HCT116 (cell line): ENCODE measurements at regions not wholly inside any gene's neighbourhood (a gene's known extent, or its start where the extent isn't known, plus 50 kb on each side); places are given as distances from the start of the nearest gene placed in this dataset.

Source experiments
- ATAC-seq: fragments of 200-7000 bp; cut with Tn5 transposase; 2 replicates; pipeline ENCODE4 v1.9.1; 2020; ENCODE audit warnings: mild to moderate bottlenecking, moderate library complexity
- BruUV-seq: library from RNA; stranded (reverse); fragments of 400-500 nt; replicated peaks from 2 replicates; lab custom pipeline; 2021; lab: Mats Ljungman, UMichigan
- CTCF ChIA-PET: fragments of 300-600 bp; sonication (Branson Sonifier 250); formaldehyde crosslinking; loops from one replicate; lab custom pipeline; 2021; ENCODE audit warnings: antibody characterized with exemption; lab: Charles Lee
- POLR2A ChIA-PET: fragments of 300-600, 350-600 bp; sonication (Branson Sonifier 250); formaldehyde crosslinking; loops from one replicate; lab custom pipeline; 2021; ENCODE audit warnings: antibody characterized with exemption; lab: Charles Lee
- RAD21 ChIA-PET, 2 experiments: fragments of 300-600 bp; sonication (Branson Sonifier 250); formaldehyde crosslinking; loops; one replicate each; lab custom pipeline; 2023; ENCODE audit warnings: low total read pairs in 2 of 2; ENCODE audit not compliant: uncharacterized antibody in 2 of 2, unreplicated experiment in 2 of 2, low non-redundant PET in 1 of 2; lab: Charles Lee
- DNase-seq: peaks from one replicate; pipeline ENCODE4 v3.0.0-alpha.2; 2010; ENCODE audit warnings: low read depth, low spot score
- H2AFZ ChIP-seq: fragments of 200-600 bp; shearing (Covaris generic), sonication (generic); 2 replicates; pipeline ENCODE4 v1.6.1; 2017; ENCODE audit warnings: low read depth, mixed run types, mixed read lengths, antibody characterized with exemption, low read length; ENCODE audit not compliant: poor library complexity, severe bottlenecking
- H3K27ac ChIP-seq: 2 replicates; pipeline ENCODE4 v1.5.1; 2012; ENCODE audit warnings: low read depth, low read length
- H3K27me3 ChIP-seq: fragments of 200-600 bp; sonication (generic); 2 replicates; pipeline ENCODE4 v1.6.1; 2016; ENCODE audit warnings: mixed run types, low read length, mixed read lengths; ENCODE audit not compliant: insufficient read depth
- H3K36me3 ChIP-seq, 2 experiments: fragments of 200-500 bp in 1 of 2; fragments of 200-600 bp in 1 of 2; sonication (Bioruptor generic) in 1 of 2; sonication (generic) in 1 of 2; 2 replicates each; pipeline versions ENCODE4 v1.5.1 to v1.6.1; 2014 to 2016; ENCODE audit warnings: low read length in 2 of 2, inconsistent platforms in 1 of 2, mixed read lengths in 1 of 2, mixed run types in 1 of 2; ENCODE audit not compliant: insufficient read depth in 2 of 2, control insufficient read depth in 1 of 2
- H3K4me1 ChIP-seq, 2 experiments: fragments of 200-600 bp in 1 of 2; sonication (generic) in 1 of 2; 2 replicates each; pipeline versions ENCODE4 v1.5.1 to v1.6.1; 2012 to 2017; ENCODE audit warnings: low read length in 2 of 2, inconsistent platforms in 1 of 2, mild to moderate bottlenecking in 1 of 2, mixed read lengths in 1 of 2, mixed run types in 1 of 2, moderate library complexity in 1 of 2; ENCODE audit not compliant: insufficient read depth in 2 of 2, control insufficient read depth in 1 of 2
- H3K4me2 ChIP-seq: fragments of 200-600 bp; sonication (generic); 2 replicates; pipeline ENCODE4 v1.6.1; 2017; ENCODE audit warnings: mixed run types, low read length, mixed read lengths
- H3K4me3 ChIP-seq, 2 experiments: fragments of 200-600 bp in 1 of 2; sonication (generic) in 1 of 2; replicated peaks in 1 of 2; 2 replicates each; pipeline ENCODE4 v1.5.1; 2011 to 2016; ENCODE audit warnings: low read length in 2 of 2, control low read depth in 1 of 2, low read depth in 1 of 2, mild to moderate bottlenecking in 1 of 2, mixed read lengths in 1 of 2, mixed run types in 1 of 2
- H3K79me2 ChIP-seq: fragments of 200-600 bp; sonication (generic); 2 replicates; pipeline ENCODE4 v1.6.1; 2017; ENCODE audit warnings: mild to moderate bottlenecking, mixed run types, low read length, moderate library complexity, mixed read lengths; ENCODE audit not compliant: insufficient read depth
- H3K9ac ChIP-seq: fragments of 200-600 bp; sonication (generic); 2 replicates; pipeline ENCODE4 v1.6.1; 2016; ENCODE audit warnings: low read length, mixed read lengths
- H3K9me2 ChIP-seq: fragments of 200-600 bp; sonication (generic), shearing (Covaris generic); 2 replicates; pipeline ENCODE4 v1.6.1; 2017; ENCODE audit warnings: mixed run types, mild to moderate bottlenecking, moderate library complexity; ENCODE audit not compliant: insufficient read depth
- H3K9me3 ChIP-seq, 2 experiments: fragments of 200-500 bp in 1 of 2; fragments of 200-600 bp in 1 of 2; sonication (Bioruptor generic) in 1 of 2; sonication (generic) in 1 of 2; 2 replicates each; pipeline ENCODE4 v1.6.1; 2014 to 2017; ENCODE audit warnings: low read length in 2 of 2, mixed read lengths in 2 of 2, inconsistent platforms in 1 of 2, low read depth in 1 of 2, mild to moderate bottlenecking in 1 of 2, mixed run types in 1 of 2, moderate library complexity in 1 of 2; ENCODE audit not compliant: control insufficient read depth in 1 of 2, insufficient read depth in 1 of 2
- H4K20me1 ChIP-seq: fragments of 200-600 bp; sonication (generic), shearing (Covaris generic); 2 replicates; pipeline ENCODE4 v1.6.1; 2017; ENCODE audit warnings: mixed run types, mild to moderate bottlenecking, moderate library complexity; ENCODE audit not compliant: insufficient read depth
- ATF3 ChIP-seq: IDR thresholded peaks from 2 replicates; pipeline ENCODE4 v1.6.1; 2012
- CBX3 ChIP-seq: IDR thresholded peaks from 2 replicates; pipeline ENCODE4 v1.6.1; 2012; ENCODE audit warnings: low read depth
- CEBPB ChIP-seq: IDR thresholded peaks from 2 replicates; pipeline ENCODE4 v1.6.1; 2012; ENCODE audit warnings: low read depth
- EGR1 ChIP-seq: IDR thresholded peaks from 2 replicates; pipeline ENCODE4 v1.6.1; 2012; ENCODE audit warnings: low read depth
- EZH2phosphoT487 ChIP-seq: fragments of 200-600 bp; IDR thresholded peaks from 2 replicates; pipeline ENCODE4 v1.6.1; 2018; ENCODE audit warnings: antibody characterized with exemption, borderline replicate concordance
- FOSL1 ChIP-seq: IDR thresholded peaks from 2 replicates; pipeline ENCODE4 v1.6.1; 2012; ENCODE audit warnings: low read depth
- JUND ChIP-seq: IDR thresholded peaks from 2 replicates; pipeline ENCODE4 v1.6.1; 2012
- POLR2AphosphoS5 ChIP-seq: IDR thresholded peaks from 2 replicates; pipeline ENCODE4 v1.6.1; 2011; ENCODE audit warnings: mild to moderate bottlenecking, low read depth, low read length, moderate library complexity
- SIN3A ChIP-seq: IDR thresholded peaks from 2 replicates; pipeline ENCODE4 v1.6.1; 2012; ENCODE audit warnings: low read depth
- SP1 ChIP-seq: IDR thresholded peaks from 2 replicates; pipeline ENCODE4 v1.6.1; 2012; ENCODE audit warnings: low read depth
- YY1 ChIP-seq: IDR thresholded peaks from 2 replicates; pipeline ENCODE4 v1.6.1; 2011; ENCODE audit warnings: low read length, low read depth, moderate library complexity, mild to moderate bottlenecking; ENCODE audit not compliant: insufficient replicate concordance; ENCODE audit errors: extremely low read depth
- ZFX ChIP-seq: fragments of 450-650 bp; IDR thresholded peaks from 2 replicates; pipeline ENCODE4 v1.6.1; 2017
- ZNF274 ChIP-seq: fragments of 200-500 bp; sonication (Bioruptor generic); IDR thresholded peaks from 2 replicates; pipeline ENCODE4 v1.6.1; 2014; ENCODE audit warnings: mild to moderate bottlenecking, low read depth, low read length, inconsistent platforms
- intact Hi-C: fragments of 100-400 bp; cut with micrococcal nuclease; formaldehyde crosslinking; loops from 2 replicates; pipeline ENCODE4 v1.10.0; 2022
- TF ChIP-seq, protein P1 (sequence below): IDR thresholded peaks from 2 replicates; pipeline ENCODE4 v1.6.1; 2012; ENCODE audit warnings: low read depth
- TF ChIP-seq, protein P2 (sequence below): IDR thresholded peaks from 2 replicates; pipeline ENCODE4 v1.6.1; 2011; ENCODE audit warnings: mild to moderate bottlenecking, low read length, moderate library complexity; ENCODE audit not compliant: insufficient replicate concordance; ENCODE audit errors: extremely low read depth
- TF ChIP-seq, protein P3 (sequence below), 3 experiments: fragments of 200-600 bp in 1 of 3; sonication (generic) in 1 of 3; IDR thresholded peaks in 2 of 3; conservative IDR thresholded peaks in 1 of 3; 2 replicates each; pipeline ENCODE4 v1.5.1; 2012 to 2017; ENCODE audit warnings: low read depth in 2 of 3, low read length in 2 of 3, antibody characterized with exemption in 1 of 3, borderline replicate concordance in 1 of 3, control low read depth in 1 of 3, mild to moderate bottlenecking in 1 of 3, mixed read lengths in 1 of 3, mixed run types in 1 of 3, moderate library complexity in 1 of 3; ENCODE audit not compliant: insufficient read depth in 1 of 3

GRCh38 chr10:60629332-60629731 lies 148.9 kb upstream of the CDK1 start:
- ATAC-seq: no peak
- Histone ChIP-seq H2AFZ (no peak overlapping the region), H3K9ac (no peak overlapping the region), H3K4me3 (no peak overlapping the region)
- RAD21 ChIA-PET: no interaction called here
- TF ChIP-seq ZNF274 (no peak), EZH2phosphoT487 (no peak), JUND (no peak), CBX3 (no peak), SIN3A (no peak), POLR2AphosphoS5 (no peak), ATF3 (no peak), EGR1 (no peak), YY1 (no peak), FOSL1 (no peak), SP1 (no peak), CEBPB (no peak), ZFX (no peak)
- TF ChIP-seq, protein P1, sequence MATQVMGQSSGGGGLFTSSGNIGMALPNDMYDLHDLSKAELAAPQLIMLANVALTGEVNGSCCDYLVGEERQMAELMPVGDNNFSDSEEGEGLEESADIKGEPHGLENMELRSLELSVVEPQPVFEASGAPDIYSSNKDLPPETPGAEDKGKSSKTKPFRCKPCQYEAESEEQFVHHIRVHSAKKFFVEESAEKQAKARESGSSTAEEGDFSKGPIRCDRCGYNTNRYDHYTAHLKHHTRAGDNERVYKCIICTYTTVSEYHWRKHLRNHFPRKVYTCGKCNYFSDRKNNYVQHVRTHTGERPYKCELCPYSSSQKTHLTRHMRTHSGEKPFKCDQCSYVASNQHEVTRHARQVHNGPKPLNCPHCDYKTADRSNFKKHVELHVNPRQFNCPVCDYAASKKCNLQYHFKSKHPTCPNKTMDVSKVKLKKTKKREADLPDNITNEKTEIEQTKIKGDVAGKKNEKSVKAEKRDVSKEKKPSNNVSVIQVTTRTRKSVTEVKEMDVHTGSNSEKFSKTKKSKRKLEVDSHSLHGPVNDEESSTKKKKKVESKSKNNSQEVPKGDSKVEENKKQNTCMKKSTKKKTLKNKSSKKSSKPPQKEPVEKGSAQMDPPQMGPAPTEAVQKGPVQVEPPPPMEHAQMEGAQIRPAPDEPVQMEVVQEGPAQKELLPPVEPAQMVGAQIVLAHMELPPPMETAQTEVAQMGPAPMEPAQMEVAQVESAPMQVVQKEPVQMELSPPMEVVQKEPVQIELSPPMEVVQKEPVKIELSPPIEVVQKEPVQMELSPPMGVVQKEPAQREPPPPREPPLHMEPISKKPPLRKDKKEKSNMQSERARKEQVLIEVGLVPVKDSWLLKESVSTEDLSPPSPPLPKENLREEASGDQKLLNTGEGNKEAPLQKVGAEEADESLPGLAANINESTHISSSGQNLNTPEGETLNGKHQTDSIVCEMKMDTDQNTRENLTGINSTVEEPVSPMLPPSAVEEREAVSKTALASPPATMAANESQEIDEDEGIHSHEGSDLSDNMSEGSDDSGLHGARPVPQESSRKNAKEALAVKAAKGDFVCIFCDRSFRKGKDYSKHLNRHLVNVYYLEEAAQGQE: no peak
- TF ChIP-seq, protein P2, sequence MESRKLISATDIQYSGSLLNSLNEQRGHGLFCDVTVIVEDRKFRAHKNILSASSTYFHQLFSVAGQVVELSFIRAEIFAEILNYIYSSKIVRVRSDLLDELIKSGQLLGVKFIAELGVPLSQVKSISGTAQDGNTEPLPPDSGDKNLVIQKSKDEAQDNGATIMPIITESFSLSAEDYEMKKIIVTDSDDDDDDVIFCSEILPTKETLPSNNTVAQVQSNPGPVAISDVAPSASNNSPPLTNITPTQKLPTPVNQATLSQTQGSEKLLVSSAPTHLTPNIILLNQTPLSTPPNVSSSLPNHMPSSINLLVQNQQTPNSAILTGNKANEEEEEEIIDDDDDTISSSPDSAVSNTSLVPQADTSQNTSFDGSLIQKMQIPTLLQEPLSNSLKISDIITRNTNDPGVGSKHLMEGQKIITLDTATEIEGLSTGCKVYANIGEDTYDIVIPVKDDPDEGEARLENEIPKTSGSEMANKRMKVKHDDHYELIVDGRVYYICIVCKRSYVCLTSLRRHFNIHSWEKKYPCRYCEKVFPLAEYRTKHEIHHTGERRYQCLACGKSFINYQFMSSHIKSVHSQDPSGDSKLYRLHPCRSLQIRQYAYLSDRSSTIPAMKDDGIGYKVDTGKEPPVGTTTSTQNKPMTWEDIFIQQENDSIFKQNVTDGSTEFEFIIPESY: no peak
- TF ChIP-seq, protein P3, sequence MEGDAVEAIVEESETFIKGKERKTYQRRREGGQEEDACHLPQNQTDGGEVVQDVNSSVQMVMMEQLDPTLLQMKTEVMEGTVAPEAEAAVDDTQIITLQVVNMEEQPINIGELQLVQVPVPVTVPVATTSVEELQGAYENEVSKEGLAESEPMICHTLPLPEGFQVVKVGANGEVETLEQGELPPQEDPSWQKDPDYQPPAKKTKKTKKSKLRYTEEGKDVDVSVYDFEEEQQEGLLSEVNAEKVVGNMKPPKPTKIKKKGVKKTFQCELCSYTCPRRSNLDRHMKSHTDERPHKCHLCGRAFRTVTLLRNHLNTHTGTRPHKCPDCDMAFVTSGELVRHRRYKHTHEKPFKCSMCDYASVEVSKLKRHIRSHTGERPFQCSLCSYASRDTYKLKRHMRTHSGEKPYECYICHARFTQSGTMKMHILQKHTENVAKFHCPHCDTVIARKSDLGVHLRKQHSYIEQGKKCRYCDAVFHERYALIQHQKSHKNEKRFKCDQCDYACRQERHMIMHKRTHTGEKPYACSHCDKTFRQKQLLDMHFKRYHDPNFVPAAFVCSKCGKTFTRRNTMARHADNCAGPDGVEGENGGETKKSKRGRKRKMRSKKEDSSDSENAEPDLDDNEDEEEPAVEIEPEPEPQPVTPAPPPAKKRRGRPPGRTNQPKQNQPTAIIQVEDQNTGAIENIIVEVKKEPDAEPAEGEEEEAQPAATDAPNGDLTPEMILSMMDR (IDR thresholded peaks at IDR 0.05 in 2 of 3, conservative IDR thresholded peaks at IDR 0.05 in 1 of 3; ENCODE audit: borderline replicate concordance in 1 of 3, insufficient read depth in 1 of 3, low read depth in 2 of 3, low read length in 2 of 3): no peak
- TF ChIP-seq, all 23 proteins: peak for 0
- ChIA-PET POLR2A (no interaction called here), CTCF (no interaction called here)
- H3K79me2 ChIP-seq: no peaks in the 10 kb centered on the region
- no peak overlapping the region for H3K4me2 ChIP-seq
- no peak for DNase-seq
- H3K36me3 ChIP-seq: no peaks in the 10 kb centered on the region
- H4K20me1 ChIP-seq: no peaks in the 10 kb centered on the region
- no TSS peak for BruUV-seq
- no peaks in the 10 kb centered on the region for H3K4me1 ChIP-seq
- intact Hi-C loops: no loop called here
- H3K9me2 ChIP-seq: no peaks in the 10 kb centered on the region
- H3K27me3 ChIP-seq: no peaks in the 10 kb centered on the region
- no peak overlapping the region for H3K27ac ChIP-seq
- H3K9me3 ChIP-seq: no peaks in the 10 kb centered on the region
